Colon (tissue), 2 donors: ENCODE measurements at regions not wholly inside any gene's neighbourhood (a gene's known extent, or its start where the extent isn't known, plus 50 kb on each side); places are given as distances from the start of the nearest gene placed in this dataset.
A peak's percentile ranks its signal among the peaks of the same experiment; 100 is the strongest.

Source experiments
- FAIRE-seq: peaks from 2 replicates; lab custom pipeline; 2012; peaks lifted over from hg19 to GRCh38; lab: Jason Lieb, UNC
- donor health status: control.
- donor health status: control.

GRCh38 chr1:72804541-72804940 lies 522.2 kb upstream of the NEGR1 start:
- peak; percentile 28 for FAIRE-seq

DNA sequence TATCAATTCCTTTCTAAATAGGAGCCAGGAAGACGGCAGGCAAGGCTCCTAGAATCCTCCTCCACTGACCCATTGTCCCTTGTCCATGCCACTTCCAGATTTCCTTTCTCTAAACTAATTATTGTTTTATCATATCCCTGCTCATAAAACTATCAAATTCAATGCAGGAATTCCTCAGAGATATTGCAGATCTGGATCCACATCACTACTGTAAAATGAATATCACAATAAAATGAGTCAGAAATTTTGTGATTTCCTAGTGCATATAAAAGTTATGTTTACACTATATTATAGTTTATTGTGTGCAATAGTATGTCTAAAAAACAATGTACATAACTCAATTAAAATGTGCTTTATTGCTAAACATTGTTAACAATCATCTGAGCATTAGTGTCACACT lies 498.7 kb upstream of the NEGR1 start:
- FAIRE-seq = no peak

GRCh38 chr1:72780212-72780611 lies 497.9 kb upstream of the NEGR1 start:
- FAIRE-seq = no peak

DNA sequence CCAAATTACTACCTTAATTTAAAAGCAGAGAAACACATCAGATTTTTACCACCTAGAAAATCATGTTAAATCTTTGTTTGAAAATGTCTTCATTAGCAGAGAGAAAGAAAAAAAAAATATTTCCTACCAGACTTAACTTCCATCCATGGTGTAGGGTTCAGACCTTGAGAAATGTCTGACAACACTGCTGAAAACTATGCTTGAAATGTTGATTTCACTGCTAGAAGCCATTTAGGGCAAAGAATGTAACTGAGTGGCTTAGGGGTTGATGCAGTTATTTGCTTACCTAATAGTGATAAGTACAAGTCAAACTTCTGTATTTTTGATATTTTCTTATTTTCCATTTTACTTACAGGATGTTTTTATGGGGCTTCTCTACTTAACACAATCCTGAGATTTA lies 495.6 kb upstream of the NEGR1 start:
- FAIRE-seq = no peak

DNA sequence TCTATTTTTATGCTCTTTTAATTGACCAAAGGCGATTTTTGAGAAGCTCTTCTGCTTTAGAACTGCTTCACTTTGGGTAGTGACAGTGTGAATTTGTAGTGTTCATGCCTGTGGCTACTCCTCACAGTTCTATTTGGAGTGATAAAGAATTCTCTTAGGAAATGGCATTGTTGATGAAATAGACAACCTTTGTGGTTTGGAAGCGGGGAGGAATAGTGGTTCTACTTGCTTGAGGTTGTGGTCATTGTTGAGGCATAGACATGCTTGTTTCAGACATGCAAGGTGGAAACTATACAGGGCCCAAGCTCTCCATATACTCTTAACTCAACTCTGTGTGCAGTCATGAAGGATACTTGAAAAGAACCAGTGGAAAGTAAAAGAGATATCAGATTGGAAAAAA lies 481.1 kb upstream of the NEGR1 start:
- FAIRE-seq = no peak

DNA sequence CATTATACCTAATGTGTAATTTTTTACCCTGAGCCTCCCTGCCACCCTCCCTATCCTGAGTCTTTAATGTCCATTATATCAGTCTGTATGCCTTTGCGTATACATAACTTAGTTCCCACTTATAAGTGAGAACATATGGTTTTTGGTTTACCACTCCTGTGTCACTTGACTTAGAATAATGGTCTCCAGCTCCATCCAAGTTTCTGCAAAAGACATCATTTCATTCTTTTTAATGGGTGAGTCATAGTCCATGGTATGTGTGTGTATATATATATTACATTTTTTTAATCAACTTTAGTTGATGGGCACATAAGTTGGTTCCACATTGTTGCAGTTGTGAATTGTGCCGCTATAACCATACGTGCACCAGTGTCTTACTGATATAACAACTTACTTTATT lies 477.1 kb upstream of the NEGR1 start:
- no peak for FAIRE-seq

DNA sequence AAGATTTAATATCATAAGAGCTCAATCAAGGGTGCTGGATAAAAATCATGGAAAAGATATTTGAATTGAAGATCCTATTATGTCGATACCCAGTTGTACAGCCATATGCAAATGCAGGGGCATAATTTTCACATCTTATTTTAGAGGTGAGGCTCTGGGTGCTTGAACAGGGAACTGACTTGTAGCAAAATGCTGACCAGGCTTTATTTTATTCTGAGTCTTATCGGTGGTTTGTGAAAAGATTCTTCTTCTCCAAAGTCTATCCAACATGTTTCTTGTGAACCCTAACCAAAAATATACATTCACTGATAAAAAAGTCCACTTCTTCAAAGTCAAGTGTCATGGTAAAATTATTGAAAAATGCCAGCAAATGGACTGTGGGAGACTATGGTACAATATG lies 475.5 kb upstream of the NEGR1 start:
- no peak for FAIRE-seq

DNA sequence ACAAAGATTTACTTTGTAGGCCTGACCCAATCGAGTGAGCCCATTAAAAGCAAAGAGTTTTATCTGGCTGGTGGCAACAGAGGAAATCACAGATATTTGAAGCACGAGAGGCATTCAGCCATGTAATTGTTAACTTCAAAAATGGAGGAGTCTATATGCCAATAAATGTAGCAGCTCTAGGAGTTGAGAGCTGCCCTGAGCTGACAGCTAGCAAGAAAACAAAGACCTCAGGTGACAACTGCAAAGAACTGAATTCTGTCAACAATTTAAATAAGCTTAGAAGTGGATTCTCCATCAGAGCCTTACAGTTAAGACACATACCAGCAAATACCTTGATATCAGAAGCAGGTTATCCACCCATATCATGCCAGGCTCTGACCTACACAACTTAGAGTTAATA lies 463.1 kb upstream of the NEGR1 start:
- no peak for FAIRE-seq

GRCh38 chr1:72734415-72734814 lies 452.1 kb upstream of the NEGR1 start:
- FAIRE-seq = no peak

DNA sequence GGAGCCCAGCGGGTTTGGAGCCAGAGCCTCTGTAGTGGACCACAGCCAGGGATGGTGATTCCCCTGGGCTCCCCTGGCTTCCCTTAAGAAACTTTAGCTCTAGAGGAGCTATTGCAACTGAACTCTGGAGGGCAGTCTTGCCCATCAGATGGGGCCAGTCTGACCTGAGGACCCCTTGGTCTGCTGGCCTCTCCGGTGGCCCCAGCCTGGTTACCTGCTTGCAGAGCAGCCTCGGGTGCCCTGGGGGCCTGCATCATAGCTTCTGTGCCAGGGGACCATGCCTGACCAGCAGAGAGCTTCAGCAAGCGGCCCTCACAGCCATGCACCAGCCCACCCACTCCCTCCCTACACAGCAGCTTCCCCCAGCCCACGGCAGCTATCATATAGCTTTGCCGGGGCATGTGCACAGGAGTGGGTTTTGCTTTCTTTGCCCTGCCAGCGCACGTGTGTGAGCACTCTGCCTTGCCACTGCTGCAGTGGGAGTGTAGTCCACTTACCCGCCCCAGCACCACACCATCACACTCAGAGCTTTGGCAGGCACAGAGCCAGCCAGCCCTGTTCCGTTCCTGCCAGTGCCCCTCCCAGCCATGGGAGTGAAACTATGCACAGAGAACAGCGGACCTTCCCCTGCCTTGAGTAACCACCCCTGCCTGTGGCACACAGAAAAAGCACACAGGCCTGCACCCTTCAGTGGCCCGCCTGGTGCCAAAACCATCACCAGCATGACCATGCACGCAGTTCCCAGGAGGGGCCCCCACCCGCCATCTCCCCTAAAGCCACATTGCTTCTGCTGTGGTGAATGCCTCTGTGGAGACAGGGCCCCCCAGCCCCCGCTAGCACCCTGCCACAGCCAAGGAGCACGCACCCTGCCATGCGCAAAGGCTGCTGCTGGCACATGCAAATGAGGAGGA lies 442.9 kb upstream of the NEGR1 start:
- no peak for FAIRE-seq

GRCh38 chr1:72705921-72706320 lies 423.6 kb upstream of the NEGR1 start:
- no peak for FAIRE-seq

DNA sequence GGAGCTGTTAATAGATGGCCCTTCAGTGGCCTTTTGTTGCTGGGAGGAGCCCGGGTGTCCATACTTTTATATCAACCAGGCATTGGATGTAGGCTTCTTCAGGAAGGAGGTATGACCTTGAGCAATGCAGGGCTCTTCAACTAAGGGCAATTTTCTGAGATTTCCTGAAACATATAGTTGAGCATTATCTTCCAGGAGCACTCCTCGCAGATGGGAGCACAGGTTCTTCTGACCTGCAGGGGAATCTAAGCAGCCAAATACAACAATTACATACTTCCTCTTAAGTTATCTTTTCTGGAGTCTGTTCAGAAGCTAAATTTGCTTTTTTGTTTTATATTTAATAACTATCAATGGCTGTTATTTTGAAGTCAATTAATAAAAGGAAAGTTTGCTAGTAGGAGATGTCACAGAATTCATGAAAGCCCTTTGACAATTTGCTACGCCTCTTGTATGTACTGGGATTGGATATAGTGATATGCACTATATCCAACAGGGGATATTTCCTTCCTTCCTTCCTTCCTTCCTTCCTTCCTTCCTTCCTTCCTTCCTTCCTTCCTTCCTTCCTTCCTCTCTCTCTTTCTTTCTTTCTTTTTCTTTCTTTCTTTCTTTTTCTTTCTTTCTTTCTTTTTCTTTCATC lies 422.6 kb upstream of the NEGR1 start:
- no peak for FAIRE-seq

DNA sequence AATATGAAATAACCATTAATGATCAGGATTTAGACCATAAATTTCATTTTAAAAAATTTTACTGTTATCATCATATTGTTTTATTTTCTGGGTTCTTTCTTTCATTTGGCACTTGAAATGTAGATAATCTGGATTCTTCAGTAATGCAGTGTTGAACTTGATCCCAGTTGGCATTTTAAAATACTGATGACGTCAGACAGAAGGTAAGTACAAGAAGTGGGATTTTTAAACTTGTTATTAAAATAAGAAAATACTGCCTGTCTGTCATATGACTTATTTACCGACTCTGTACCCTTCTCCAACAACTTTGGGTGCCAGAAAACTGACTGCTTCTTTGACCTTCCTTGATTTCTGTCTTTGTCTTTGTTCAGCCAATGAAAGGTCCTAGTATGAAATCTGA lies 415.1 kb upstream of the NEGR1 start:
- FAIRE-seq = no peak

GRCh38 chr1:72693899-72694298 lies 411.6 kb upstream of the NEGR1 start:
- no peak for FAIRE-seq

DNA sequence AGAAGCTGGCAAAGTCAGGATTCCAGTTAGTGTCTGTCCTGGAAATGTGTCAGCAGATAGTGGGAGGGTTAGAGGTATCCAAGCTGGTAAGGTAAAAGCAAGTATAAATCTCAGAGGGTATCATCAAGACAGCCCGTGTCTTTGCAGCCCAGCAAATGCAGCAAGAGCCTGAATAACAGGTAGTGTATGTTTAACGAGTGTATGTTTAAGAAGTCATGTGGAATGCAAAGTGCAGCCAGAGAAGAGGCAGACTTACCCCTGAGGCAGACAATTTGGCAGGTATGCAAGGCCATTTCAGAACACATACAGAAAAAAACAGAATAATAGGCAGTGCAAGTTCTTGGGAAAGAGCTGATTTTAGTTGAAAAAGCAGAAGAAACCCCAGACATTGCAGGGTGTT lies 411.0 kb upstream of the NEGR1 start:
- FAIRE-seq = no peak

- no peak for FAIRE-seq
These were observed 408.5 kb upstream of the NEGR1 start for GRCh38 chr1:72690871-72691270.

DNA sequence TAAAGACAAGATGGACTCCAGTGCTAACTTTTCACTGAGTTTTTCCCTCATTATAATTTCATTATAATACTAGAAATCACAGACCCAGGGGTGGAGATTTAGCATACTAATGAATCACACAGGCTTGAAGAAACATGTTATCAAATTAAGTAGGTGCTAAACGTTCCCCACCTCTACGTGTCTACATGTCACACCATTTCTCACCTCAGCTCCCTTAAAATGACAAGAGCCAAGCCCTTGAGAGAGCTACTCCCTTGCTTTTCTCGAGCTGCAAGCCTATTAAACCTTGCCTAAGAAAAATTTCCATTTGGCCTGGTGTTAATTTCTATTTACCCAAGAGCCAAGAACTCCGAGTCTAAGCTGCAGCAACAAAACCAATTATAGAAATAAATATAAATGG lies 396.3 kb upstream of the NEGR1 start:
- no peak for FAIRE-seq

DNA sequence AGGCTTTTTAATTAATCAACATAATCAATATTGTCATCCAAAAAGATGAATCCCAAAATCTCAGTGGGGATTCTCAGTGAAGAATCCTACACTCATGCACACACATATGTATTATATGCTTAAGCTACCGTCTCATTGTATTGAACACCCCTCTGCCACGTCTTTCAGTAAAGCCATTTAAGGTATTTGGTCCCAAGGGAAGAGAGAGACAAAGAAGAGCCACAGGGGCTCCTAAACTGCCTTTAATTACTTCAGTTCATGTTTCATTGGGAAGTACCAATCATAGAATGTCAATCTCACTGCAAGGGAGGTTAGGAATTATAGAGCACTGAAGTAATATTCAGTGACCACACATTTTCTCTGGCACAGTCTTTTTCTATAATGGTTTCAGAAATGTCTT lies 388.6 kb upstream of the NEGR1 start:
- FAIRE-seq = no peak

- FAIRE-seq = no peak
These were observed 380.6 kb upstream of the NEGR1 start for GRCh38 chr1:72662918-72663317.

DNA sequence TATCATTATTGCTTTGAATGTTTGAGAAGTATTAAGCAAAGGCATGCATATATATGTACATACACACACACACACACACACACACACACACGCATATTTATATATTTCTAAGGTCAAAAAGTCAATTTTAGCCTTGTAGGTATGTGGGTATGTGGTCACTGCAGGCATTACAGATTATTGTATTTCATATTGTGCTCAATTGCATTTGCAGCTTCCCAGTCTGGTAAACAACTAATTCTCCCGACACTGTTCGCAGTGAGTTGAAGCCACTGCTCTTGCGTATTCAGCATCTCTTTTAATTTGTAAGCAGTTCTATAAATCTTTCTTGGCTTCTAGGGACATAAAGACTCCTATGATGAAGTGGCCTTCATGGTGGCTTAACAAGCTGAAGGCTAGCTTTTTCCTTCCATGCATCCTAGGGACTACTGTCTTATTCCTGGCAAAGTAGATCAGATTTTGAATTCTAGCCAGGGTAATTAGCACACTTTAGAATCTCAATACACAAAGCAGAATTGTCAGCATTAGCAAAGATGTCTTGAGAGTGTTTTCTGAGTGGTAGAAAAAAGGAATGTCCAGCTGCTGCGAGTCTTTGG lies 368.6 kb upstream of the NEGR1 start:
- no peak for FAIRE-seq

DNA sequence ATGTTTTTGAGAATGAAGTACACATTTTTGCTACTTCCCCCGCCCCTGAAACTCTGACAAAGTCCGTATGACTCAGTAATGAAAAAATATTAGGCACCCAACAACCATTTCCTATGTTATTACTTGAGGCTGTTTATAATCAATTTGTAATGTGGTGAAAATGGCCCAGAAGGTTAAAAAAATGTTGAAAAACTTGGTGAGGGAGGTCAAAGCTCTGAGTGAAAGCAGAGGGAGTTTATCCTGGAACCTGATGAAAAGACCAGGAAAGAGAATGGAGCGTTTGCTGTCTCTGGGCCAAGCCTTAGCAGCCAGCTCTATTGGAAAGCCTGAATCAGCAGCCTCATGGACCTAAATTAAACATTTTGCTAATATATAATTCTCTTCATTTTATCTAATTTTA lies 367.7 kb upstream of the NEGR1 start:
- no peak for FAIRE-seq

- FAIRE-seq = no peak
These were observed 367.0 kb upstream of the NEGR1 start for GRCh38 chr1:72649211-72649888.

GRCh38 chr1:72648465-72648864 lies 366.1 kb upstream of the NEGR1 start:
- no peak for FAIRE-seq
